B cell (primary cell): ENCODE measurements at regions not wholly inside any gene's neighbourhood (a gene's known extent, or its start where the extent isn't known, plus 50 kb on each side); places are given as distances from the start of the nearest gene placed in this dataset.

Experiments
- CTCF ChIP-seq: fragments of 200-600 bp; IDR thresholded peaks from one replicate; pipeline ENCODE4 v1.8.0; 2022; ENCODE audit warnings: antibody characterized with exemption, mild to moderate bottlenecking
- EZH2 ChIP-seq: IDR thresholded peaks from 2 replicates; pipeline ENCODE4 v1.6.1; 2012; ENCODE audit warnings: borderline replicate concordance, low read depth, mild to moderate bottlenecking, moderate library complexity, low read length; ENCODE audit not compliant: insufficient read depth, poor library complexity, severe bottlenecking

- no peak for TF ChIP-seq CTCF
- no peak for TF ChIP-seq EZH2
Measured at GRCh38 chr5:155738616-155739015, 588.3 kb upstream of the SGCD start.
